Activated CD4-positive, alpha-beta T cell treated with anti-CD3 and anti-CD28 coated beads, Interleukin-10, Interleukin-2, amounts not matched to agents 100 ng/mL and 50 ng/mL, durations not matched to agents 16 hours and 8 hours (primary cell): ENCODE measurements at regions not wholly inside any gene's neighbourhood (a gene's known extent, or its start where the extent isn't known, plus 50 kb on each side); places are given as distances from the start of the nearest gene placed in this dataset.
A peak's percentile ranks its signal among the peaks of the same experiment; 100 is the strongest.
"Not testable (repeated sequence)": the region's sequence is repeated elsewhere in the genome, so short reads cannot be mapped to it uniquely, and the experiment has no call there.

Experiments
- DNase-seq: peaks from one replicate; pipeline ENCODE4 v3.0.0-alpha.2; 2020

- no peak for DNase-seq
Observed at GRCh38 chr6:165167311-165167710, 142.1 kb downstream of the C6orf118 start.

- DNase-seq = no peak
Observed at GRCh38 chr6:165163519-165163918, 145.9 kb downstream of the C6orf118 start.

GRCh38 chr6:165159460-165159859 lies 149.9 kb downstream of the C6orf118 start:
- DNase-seq = no peak

GRCh38 chr6:165146456-165146855 lies 162.9 kb downstream of the C6orf118 start:
- DNase-seq = no peak

- DNase-seq = no peak
Observed at GRCh38 chr6:165135889-165136288, 173.5 kb downstream of the C6orf118 start.

GRCh38 chr6:165129086-165129485 lies 180.3 kb downstream of the C6orf118 start:
- DNase-seq = no peak

GRCh38 chr6:165127743-165128142 lies 181.7 kb downstream of the C6orf118 start:
- not testable (repeated sequence) for DNase-seq

- DNase-seq = not testable (repeated sequence)
Observed at GRCh38 chr6:165124681-165125080, 184.7 kb downstream of the C6orf118 start.

- no peak for DNase-seq
Observed at GRCh38 chr6:165119231-165120020, 190.0 kb downstream of the C6orf118 start.

GRCh38 chr6:165118736-165119135 lies 190.7 kb downstream of the C6orf118 start:
- DNase-seq = no peak

GRCh38 chr6:165117806-165118205 lies 191.6 kb downstream of the C6orf118 start:
- no peak for DNase-seq

- no peak for DNase-seq
Observed at GRCh38 chr6:165117121-165117520, 192.3 kb downstream of the C6orf118 start.

GRCh38 chr6:165110860-165111259 lies 198.5 kb downstream of the C6orf118 start:
- DNase-seq = no peak

- DNase-seq = no peak
Observed at GRCh38 chr6:165109011-165109410, 200.4 kb downstream of the C6orf118 start.

- no peak for DNase-seq
Observed at GRCh38 chr6:165106261-165106660, 203.1 kb downstream of the C6orf118 start.

GRCh38 chr6:165098165-165098564 lies 211.2 kb downstream of the C6orf118 start:
- peak; percentile 8 for DNase-seq

- no peak for DNase-seq
Observed at GRCh38 chr6:165096868-165097267, 212.5 kb downstream of the C6orf118 start.

GRCh38 chr6:165096209-165096608 lies 213.2 kb downstream of the C6orf118 start:
- no peak for DNase-seq

- no peak for DNase-seq
Observed at GRCh38 chr6:165092881-165093595, 216.4 kb downstream of the C6orf118 start.

GRCh38 chr6:165091121-165091785 lies 218.2 kb downstream of the C6orf118 start:
- DNase-seq = no peak

GRCh38 chr6:165090242-165090641 lies 219.2 kb downstream of the C6orf118 start:
- DNase-seq = no peak

- no peak for DNase-seq
Observed at GRCh38 chr6:165086814-165087213, 222.6 kb downstream of the C6orf118 start.

GRCh38 chr6:165082636-165083035 lies 226.8 kb downstream of the C6orf118 start:
- no peak for DNase-seq
